HG02973 (cell line): ENCODE measurements at regions not wholly inside any gene's neighbourhood (a gene's known extent, or its start where the extent isn't known, plus 50 kb on each side); places are given as distances from the start of the nearest gene placed in this dataset.
"Not testable (repeated sequence)": the region's sequence is repeated elsewhere in the genome, so short reads cannot be mapped to it uniquely, and the experiment has no call there.

Experiments
- ATAC-seq: cut with Tn5 transposase; IDR thresholded peaks from one replicate; pipeline ENCODE4 v1.9.1; 2021; ENCODE audit warnings: moderate library complexity; ENCODE audit not compliant: unreplicated experiment

GRCh38 chr1:177431123-177431522 lies 260.4 kb downstream of the BRINP2 start:
- ATAC-seq, result no peak

DNA sequence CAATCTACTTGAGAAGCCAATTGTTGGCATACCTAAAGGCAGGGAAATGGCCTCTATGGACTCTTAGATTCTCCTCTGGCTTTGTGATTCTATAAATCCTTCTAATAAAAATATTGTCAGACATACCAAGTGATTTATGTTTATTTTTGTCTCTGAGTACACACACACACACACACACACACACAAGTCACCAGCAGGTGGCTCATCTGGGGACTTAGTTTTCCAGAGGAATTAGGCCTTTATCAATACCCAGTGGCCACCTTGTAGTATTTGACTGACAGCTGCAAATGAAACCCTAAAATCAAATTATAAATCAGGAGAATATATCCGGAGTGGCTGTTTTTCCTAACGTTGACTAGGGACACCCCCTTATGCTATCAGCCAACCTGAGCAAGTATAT lies 258.5 kb downstream of the BRINP2 start:
- no peak for ATAC-seq

GRCh38 chr1:177427811-177428210 lies 257.1 kb downstream of the BRINP2 start:
- no peak for ATAC-seq

- ATAC-seq, result no peak
Measured at GRCh38 chr1:177426497-177426896, 255.7 kb downstream of the BRINP2 start.

DNA sequence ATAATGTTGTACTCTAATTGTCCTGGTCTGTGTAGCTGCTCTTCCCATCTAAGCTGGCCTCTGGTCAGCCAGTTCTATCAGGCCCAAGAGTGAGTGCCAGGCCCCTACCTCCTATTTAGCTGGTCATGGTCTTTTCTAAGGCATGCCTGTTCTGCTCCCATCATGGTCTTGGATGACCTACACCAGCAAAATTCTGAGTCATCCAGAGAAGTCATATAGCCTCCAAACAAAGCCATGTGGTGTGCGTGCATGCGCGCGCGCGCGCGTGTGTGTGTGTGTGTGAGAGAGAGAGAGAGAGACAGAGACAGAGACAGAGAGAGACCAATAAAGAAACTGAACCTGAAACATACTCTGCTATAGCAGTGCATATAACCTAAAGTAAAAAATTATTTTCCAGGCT lies 254.4 kb downstream of the BRINP2 start:
- ATAC-seq, result no peak

DNA sequence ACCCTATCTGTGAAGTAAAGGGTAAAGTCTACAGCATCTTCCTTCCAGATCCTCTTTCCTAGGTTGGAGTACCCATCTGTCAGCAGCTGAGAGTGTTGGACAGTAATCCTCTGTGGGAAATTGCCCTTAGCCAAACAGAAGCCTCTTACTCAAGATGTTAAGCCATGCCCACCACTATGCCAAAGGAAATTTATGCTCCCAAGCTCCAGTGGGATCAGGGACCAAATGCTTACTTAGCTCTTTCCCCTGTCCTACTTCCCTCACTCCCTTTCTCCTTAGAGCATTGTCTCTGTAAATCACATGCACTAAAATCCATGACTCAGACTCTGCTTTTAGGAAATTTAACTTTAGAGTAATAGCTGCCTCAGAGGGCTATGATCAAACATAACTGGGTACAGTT lies 254.0 kb downstream of the BRINP2 start:
- ATAC-seq, result no peak

DNA sequence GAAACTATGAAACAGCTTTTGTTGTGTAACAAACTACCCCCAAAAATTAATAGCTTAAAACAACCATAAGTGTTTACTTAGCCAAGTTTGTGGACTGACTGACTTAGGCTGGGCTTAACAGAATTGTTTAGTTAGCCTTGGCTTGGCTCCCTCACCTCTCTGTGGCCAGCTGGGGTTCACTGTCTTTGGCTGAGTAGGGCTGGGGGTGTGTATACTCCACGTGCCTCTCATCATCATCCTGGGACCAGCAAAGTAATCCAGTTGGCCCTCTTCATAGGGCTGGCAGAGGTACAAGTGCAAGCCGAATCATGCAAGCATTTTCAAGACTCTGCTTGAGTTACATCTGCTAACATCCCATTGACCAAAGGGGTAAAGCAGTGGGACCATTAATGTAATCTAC lies 252.3 kb downstream of the BRINP2 start:
- ATAC-seq, result no peak

GRCh38 chr1:177413982-177414596 lies 243.3 kb downstream of the BRINP2 start:
- no peak for ATAC-seq

- ATAC-seq, result no peak
Measured at GRCh38 chr1:177411381-177411780, 240.6 kb downstream of the BRINP2 start.

DNA sequence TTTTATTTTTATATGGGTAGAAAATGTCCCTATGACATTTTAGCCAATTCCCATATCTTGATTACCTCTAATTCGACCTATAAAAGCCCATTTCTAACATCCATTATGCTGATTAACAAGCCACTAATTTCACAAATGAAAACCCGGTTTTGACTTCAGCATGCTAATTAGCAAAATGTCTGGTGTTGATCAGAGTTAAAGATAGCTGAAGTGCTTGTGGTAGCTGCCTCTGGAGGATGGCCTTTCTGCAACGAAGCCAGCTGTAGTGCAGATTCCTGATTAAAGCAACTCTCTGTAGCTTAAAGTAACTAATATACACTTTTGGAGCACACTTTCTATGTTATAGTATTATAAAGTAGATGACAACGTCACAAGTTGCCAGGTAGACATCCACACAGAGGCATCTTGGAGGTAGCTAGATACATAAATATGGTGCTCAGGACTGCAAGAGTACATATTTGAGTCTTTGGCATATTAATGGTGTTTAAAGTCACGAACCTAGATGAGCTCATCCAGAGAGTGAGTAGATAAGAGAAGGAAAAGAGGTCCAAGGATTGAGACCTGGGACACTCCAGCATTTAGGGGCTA lies 239.5 kb downstream of the BRINP2 start:
- ATAC-seq, result no peak

- ATAC-seq, result not testable (repeated sequence)
Measured at GRCh38 chr1:177406323-177406722, 235.6 kb downstream of the BRINP2 start.

DNA sequence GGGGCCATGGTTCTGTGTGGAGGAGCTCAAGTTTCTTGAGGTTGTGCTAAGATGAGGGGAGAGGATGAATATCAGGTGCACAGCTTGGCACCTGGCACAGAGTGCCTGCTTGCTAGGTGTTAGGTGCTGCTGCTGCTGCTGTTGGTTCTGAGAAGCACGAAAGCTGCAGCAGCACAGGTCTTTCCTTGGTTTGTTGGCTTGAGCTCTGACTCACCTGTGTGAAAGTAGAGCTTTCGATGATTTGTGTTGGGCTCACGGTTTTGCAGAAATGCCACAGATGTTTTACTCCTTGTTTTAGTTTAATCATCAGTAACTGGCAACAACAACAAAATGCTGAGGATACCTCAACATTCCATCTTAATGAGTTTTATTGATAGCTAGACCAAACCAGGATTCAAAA lies 221.6 kb downstream of the BRINP2 start:
- ATAC-seq, result no peak

DNA sequence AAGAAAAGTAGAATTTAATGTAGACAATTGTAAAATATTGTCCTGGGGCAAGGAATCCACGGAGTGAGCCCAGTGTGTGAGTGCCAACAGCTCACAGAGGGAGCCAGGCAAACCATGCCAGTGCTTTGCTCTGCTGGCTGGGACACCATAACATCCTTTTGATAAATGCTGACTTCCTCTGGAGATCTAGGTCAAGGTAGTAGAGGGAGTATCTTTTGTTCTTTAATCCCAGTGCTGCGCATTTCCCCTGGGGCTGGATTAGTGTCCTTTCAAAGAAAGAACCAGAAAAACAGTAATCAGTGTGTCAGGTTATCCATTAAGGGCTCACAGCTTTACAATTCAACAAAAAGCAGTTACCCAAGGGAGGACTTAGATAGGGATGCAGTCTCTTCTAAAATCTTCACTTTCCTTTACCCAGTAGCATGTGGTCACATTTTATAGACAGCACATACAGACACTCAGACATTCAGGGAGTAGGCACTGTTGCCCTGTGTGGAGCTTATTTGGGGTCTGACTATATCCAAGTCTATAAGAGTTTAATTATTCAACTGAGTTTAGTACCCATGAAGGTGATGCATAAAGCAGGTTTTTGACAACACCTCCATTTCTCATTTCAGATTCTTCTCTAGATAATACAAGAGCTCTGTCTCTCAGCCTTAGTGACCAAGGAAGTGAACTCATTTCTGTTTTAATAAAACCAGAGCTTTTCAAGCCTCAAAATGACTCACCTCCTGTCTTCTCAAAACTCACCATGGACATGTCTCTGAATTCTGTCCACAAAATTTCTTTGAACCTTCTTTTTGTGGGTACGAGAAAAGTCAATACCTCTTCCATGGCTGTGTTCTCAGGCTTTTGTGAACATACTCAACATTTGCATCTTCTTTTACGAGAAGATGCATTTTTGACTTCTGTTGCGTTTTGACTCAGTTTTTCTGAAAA lies 215.3 kb downstream of the BRINP2 start:
- ATAC-seq, result no peak

DNA sequence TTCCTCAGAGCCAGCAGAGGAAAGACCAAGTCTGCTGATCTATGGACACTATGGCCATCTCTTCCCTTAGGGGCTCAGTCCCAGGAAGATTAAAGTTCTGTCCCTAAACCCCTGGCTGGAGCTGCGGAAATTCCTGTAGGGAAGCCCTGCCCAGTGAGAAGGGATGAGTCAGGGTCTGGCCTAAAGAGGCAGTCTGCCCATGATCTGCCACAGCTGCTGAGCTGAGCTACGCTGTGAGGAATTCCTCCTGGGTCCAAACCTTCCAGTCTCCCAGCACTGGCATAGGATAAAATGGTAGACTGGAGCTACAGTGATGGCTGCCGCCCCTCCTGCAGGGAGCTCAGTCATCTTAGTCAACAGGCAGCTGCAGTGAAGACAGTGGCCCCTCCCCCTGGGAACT lies 213.7 kb downstream of the BRINP2 start:
- ATAC-seq, result no peak

DNA sequence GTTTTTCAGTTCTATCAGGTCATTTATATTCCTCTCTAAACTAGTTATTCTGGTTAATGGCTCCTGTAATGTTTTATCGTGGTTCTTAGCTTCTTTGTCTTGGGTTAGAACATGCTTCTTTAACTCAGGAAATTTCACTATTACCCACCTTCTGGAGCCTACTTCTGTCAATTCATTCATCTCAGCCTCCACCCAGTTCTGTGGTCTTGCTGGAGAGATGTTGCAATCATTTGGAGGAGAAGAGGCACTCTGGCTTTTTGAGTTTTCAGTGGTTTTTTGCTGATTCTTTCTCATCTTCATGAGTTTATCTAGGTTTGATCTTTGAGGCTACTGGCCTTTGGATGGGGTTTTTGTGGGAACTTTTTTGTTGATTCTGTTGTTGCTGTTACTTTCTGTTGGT lies 213.0 kb downstream of the BRINP2 start:
- no peak for ATAC-seq

DNA sequence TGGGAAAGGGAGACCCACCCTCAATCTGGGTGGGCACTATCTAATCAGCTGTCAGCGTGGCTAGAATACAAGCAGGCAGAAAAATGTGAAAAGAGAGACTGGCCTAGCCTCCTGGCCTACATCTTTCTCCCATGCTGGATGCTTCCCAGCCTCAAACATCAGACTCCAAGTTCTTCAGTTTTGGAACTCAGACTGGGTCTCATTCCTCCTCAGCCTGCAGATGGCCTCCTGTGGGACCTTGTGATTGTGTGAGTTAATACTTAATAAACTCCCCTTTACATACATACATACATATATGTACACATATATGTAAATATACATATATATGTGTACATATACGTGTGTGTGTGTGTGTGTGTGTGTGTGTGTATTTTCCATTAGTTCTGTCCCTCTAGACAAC lies 207.1 kb downstream of the BRINP2 start:
- ATAC-seq, result no peak

DNA sequence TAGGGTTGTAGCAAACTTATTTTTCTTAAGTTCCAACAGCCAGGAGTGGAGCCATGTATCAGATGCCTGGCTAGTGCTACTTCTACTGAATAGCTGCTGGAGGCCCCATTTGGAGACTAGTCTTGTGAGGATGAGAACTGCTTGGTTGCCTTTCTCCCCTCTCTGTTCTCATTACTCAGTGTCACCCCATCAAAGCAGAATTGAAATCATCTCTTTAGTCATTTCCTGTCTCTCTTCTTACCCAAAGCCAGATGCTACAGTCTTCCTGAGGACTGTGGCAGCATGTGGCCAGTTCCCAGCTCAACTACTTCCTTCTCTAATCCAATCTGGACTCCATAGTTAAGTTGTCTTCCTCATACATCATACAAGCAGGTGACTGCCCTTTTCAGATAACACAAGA lies 197.5 kb downstream of the BRINP2 start:
- no peak for ATAC-seq

GRCh38 chr1:177366091-177366490 lies 195.3 kb downstream of the BRINP2 start:
- ATAC-seq, result no peak

GRCh38 chr1:177360791-177361190 lies 190.0 kb downstream of the BRINP2 start:
- no peak for ATAC-seq

GRCh38 chr1:177356674-177357435 lies 186.1 kb downstream of the BRINP2 start:
- no peak for ATAC-seq

GRCh38 chr1:177355575-177355974 lies 184.8 kb downstream of the BRINP2 start:
- ATAC-seq, result no peak
